Left lung (tissue), 4 donors: ENCODE measurements at regions not wholly inside any gene's neighbourhood (a gene's known extent, or its start where the extent isn't known, plus 50 kb on each side); places are given as distances from the start of the nearest gene placed in this dataset.
"Not testable (repeated sequence)": the region's sequence is repeated elsewhere in the genome, so short reads cannot be mapped to it uniquely, and the experiment has no call there.

Source experiments
- ATAC-seq: fragments of 200-7000 bp; cut with Tn5 transposase; one replicate; pipeline ENCODE4 v1.9.1; 2020; ENCODE audit warnings: moderate library complexity
- DNase-seq, 4 donors: peaks; one replicate each; pipeline ENCODE4 v3.0.0-alpha.2; 2013 to 2020
- H3K27ac ChIP-seq, 2 donors: fragments of 200-600 bp; sonication (generic) in 1 of 2; one replicate each; pipeline versions ENCODE4 v1.5.0 to v1.8.0; 2020 to 2021
- H3K27me3 ChIP-seq, 2 donors: fragments of 200-600 bp; sonication (generic) in 1 of 2; one replicate each; pipeline versions ENCODE4 v1.5.0 to v1.8.0; 2020 to 2021
- H3K36me3 ChIP-seq, 2 donors: fragments of 200-600 bp; sonication (generic) in 1 of 2; one replicate each; pipeline versions ENCODE4 v1.5.0 to v1.8.0; 2020 to 2021
- H3K4me1 ChIP-seq, 2 donors: fragments of 200-600 bp; one replicate each; pipeline ENCODE4 v1.8.0; 2021
- H3K4me3 ChIP-seq, 2 donors: fragments of 200-600 bp; sonication (generic) in 1 of 2; one replicate each; pipeline versions ENCODE4 v1.5.0 to v1.8.0; 2020 to 2021; ENCODE audit warnings: mild to moderate bottlenecking in 1 of 2
- H3K9me3 ChIP-seq, 2 donors: fragments of 200-600 bp; sonication (generic) in 1 of 2; one replicate each; pipeline versions ENCODE4 v1.5.0 to v1.8.0; 2020 to 2021
- CTCF ChIP-seq, 2 donors: fragments of 200-600 bp; sonication (generic) in 1 of 2; IDR thresholded peaks; one replicate each; pipeline versions ENCODE4 v1.5.0 to v1.8.0; 2021; ENCODE audit warnings: antibody characterized with exemption in 2 of 2
- intact Hi-C, 2 donors: fragments of 100-400 bp; cut with DNase I; formaldehyde crosslinking; loops; one replicate each; pipeline versions ENCODE4 v1.11.2 to v1.14.2; 2022
- donor health status: DM: no; HTN: yes; CAD: no.
- donor health status: DM: no; HTN: no; CAD: no.

- H3K27me3 ChIP-seq, result no peaks in the 10 kb centered on the region
- DNase-seq (no peak), ATAC-seq (no peak)
- H3K36me3 ChIP-seq, result no peaks in the 10 kb centered on the region
- peaks cover 0 to 15% of the 10 kb centered on the region in 2 donors for H3K9me3 ChIP-seq
- H3K4me1 ChIP-seq, result no peaks in the 10 kb centered on the region
- intact Hi-C loops, result no loop called here
- H3K4me3 ChIP-seq, result no peak overlapping the region
- H3K27ac ChIP-seq, result no peak overlapping the region
- no peak for TF ChIP-seq CTCF (IDR thresholded peaks at IDR 0.05)
Measured at GRCh38 chr7:54439391-54439790, 102.8 kb upstream of the VSTM2A start.

GRCh38 chr7:54444046-54444686 is 98.0 kb upstream of the VSTM2A start:
- H3K27ac ChIP-seq, intact Hi-C loops, ATAC-seq, H3K36me3 ChIP-seq, H3K4me3 ChIP-seq, H3K4me1 ChIP-seq, H3K27me3 ChIP-seq: not testable (repeated sequence)
- H3K9me3 ChIP-seq, result peaks cover 0 to 20% of the 10 kb centered on the region in 2 donors
- DNase-seq, result peak in 1 of 4 donors; percentile 64

- H3K4me3 ChIP-seq, intact Hi-C loops, H3K4me1 ChIP-seq, ATAC-seq, H3K27ac ChIP-seq, DNase-seq, H3K36me3 ChIP-seq, H3K27me3 ChIP-seq: not testable (repeated sequence)
- peaks cover 0 to 38% of the 10 kb centered on the region in 2 donors for H3K9me3 ChIP-seq
Measured at GRCh38 chr7:54453168-54453567, 89.0 kb upstream of the VSTM2A start.

GRCh38 chr7:54454700-54455099 is 87.5 kb upstream of the VSTM2A start:
- H3K27ac ChIP-seq, intact Hi-C loops, H3K27me3 ChIP-seq, ATAC-seq, H3K36me3 ChIP-seq, DNase-seq, H3K4me3 ChIP-seq, H3K4me1 ChIP-seq: not testable (repeated sequence)
- H3K9me3 ChIP-seq, result peaks cover 0 to 36% of the 10 kb centered on the region in 2 donors

GRCh38 chr7:54465095-54465494 is 77.1 kb upstream of the VSTM2A start:
- Histone ChIP-seq H3K4me1 (no peaks in the 10 kb centered on the region), H3K27ac (no peak overlapping the region), H3K9me3 (peaks cover 0 to 8% of the 10 kb centered on the region in 2 donors), H3K27me3 (no peaks in the 10 kb centered on the region), H3K4me3 (no peak overlapping the region), H3K36me3 (no peaks in the 10 kb centered on the region)
- DNase-seq (no peak), ATAC-seq (no peak)
- TF ChIP-seq CTCF (IDR thresholded peaks at IDR 0.05), result no peak
- intact Hi-C loops, result no loop called here

GRCh38 chr7:54469740-54470139 is 72.4 kb upstream of the VSTM2A start:
- Histone ChIP-seq H3K36me3 (no peaks in the 10 kb centered on the region), H3K4me1 (no peaks in the 10 kb centered on the region), H3K4me3 (no peak overlapping the region), H3K27ac (no peak overlapping the region), H3K27me3 (no peaks in the 10 kb centered on the region), H3K9me3 (peaks cover 0 to 17% of the 10 kb centered on the region in 2 donors)
- ATAC-seq (no peak), DNase-seq (peak in 1 of 4 donors; percentile 65)
- intact Hi-C loops, result no loop called here
- TF ChIP-seq CTCF (IDR thresholded peaks at IDR 0.05), result no peak

- ATAC-seq, result no peak
- no peaks in the 10 kb centered on the region for H3K4me1 ChIP-seq
- peaks cover 0 to 3% of the 10 kb centered on the region in 2 donors for H3K9me3 ChIP-seq
- no peak overlapping the region for H3K4me3 ChIP-seq
- intact Hi-C loops, result no loop called here
- no peak for TF ChIP-seq CTCF (IDR thresholded peaks at IDR 0.05)
- DNase-seq, result no peak
- H3K27me3 ChIP-seq, result no peaks in the 10 kb centered on the region
- H3K27ac ChIP-seq, result no peak overlapping the region
- H3K36me3 ChIP-seq, result no peaks in the 10 kb centered on the region
Measured at GRCh38 chr7:54476609-54477008, 65.6 kb upstream of the VSTM2A start.
